HCT116 (cell line): ENCODE measurements at regions not wholly inside any gene's neighbourhood (a gene's known extent, or its start where the extent isn't known, plus 50 kb on each side); places are given as distances from the start of the nearest gene placed in this dataset.

Experiments used
- RAD21 ChIP-seq: IDR thresholded peaks from 2 replicates; pipeline ENCODE4 v1.6.1; 2012; ENCODE audit warnings: low read depth, mild to moderate bottlenecking
- SP1 ChIP-seq: IDR thresholded peaks from 2 replicates; pipeline ENCODE4 v1.6.1; 2012; ENCODE audit warnings: low read depth

GRCh38 chr5:15260356-15261268 is 239.4 kb upstream of the FBXL7 start:
- TF ChIP-seq SP1: no peak
- TF ChIP-seq RAD21: no peak
